Mucosa of descending colon (tissue), 3 donors: ENCODE measurements at regions not wholly inside any gene's neighbourhood (a gene's known extent, or its start where the extent isn't known, plus 50 kb on each side); places are given as distances from the start of the nearest gene placed in this dataset.

Experiments
- ATAC-seq: fragments of 200-7000 bp; cut with Tn5 transposase; one replicate; pipeline ENCODE4 v1.9.1; 2020; ENCODE audit warnings: mild to moderate bottlenecking, moderate library complexity
- DNase-seq, 3 donors: peaks; one replicate each; pipeline ENCODE4 v3.0.0-alpha.2; 2020
- H3K36me3 ChIP-seq: fragments of 200-600 bp; one replicate; pipeline ENCODE4 v1.8.0; 2021; ENCODE audit warnings: low read depth, mild to moderate bottlenecking
- H3K4me1 ChIP-seq: fragments of 200-600 bp; one replicate; pipeline ENCODE4 v1.8.0; 2021; ENCODE audit warnings: low read depth, mild to moderate bottlenecking
- H3K4me3 ChIP-seq: fragments of 200-600 bp; one replicate; pipeline ENCODE4 v1.8.0; 2021; ENCODE audit warnings: mild to moderate bottlenecking
- H3K9me3 ChIP-seq: fragments of 200-600 bp; one replicate; pipeline ENCODE4 v1.8.0; 2021; ENCODE audit warnings: mild to moderate bottlenecking
- CTCF ChIP-seq: fragments of 200-600 bp; IDR thresholded peaks from one replicate; pipeline ENCODE4 v1.8.0; 2022; ENCODE audit warnings: antibody characterized with exemption, mild to moderate bottlenecking
- intact Hi-C, 2 donors: fragments of 100-400 bp; cut with DNase I in 1 of 2; cut with micrococcal nuclease in 1 of 2; formaldehyde crosslinking; loops; one replicate each; pipeline versions ENCODE4 v1.11.0 to v1.11.1; 2022; cut with DNase I, micrococcal nuclease
- donor health status: DM: no; HTN: no; CAD: no; lungs with moderate emphysema.
- donor health status: DM: no; HTN: no; CAD: no.
- donor health status: DM: no; HTN: yes; CAD: no.

- no peaks in the 10 kb centered on the region for H3K36me3 ChIP-seq
- ATAC-seq (no peak), DNase-seq (no peak)
- H3K9me3 ChIP-seq = no peaks in the 10 kb centered on the region
- intact Hi-C loops = no loop called here
- no peak for TF ChIP-seq CTCF
- H3K4me1 ChIP-seq = no peaks in the 10 kb centered on the region
- H3K4me3 ChIP-seq = no peak overlapping the region
These were observed 125.3 kb downstream of the SIPA1L2 start for GRCh38 chr1:232504651-232505050.

- TF ChIP-seq CTCF = no peak
- Histone ChIP-seq H3K4me3 (no peak overlapping the region), H3K9me3 (no peaks in the 10 kb centered on the region), H3K4me1 (no peaks in the 10 kb centered on the region), H3K36me3 (no peaks in the 10 kb centered on the region)
- ATAC-seq (no peak), DNase-seq (no peak)
- intact Hi-C loops = no loop called here
These were observed 126.4 kb downstream of the SIPA1L2 start for GRCh38 chr1:232503497-232503896.

- H3K9me3 ChIP-seq = no peaks in the 10 kb centered on the region
- ATAC-seq = no peak
These were observed 128.1 kb downstream of the SIPA1L2 start for GRCh38 chr1:232501854-232502253.

GRCh38 chr1:232499188-232499587 lies 130.7 kb downstream of the SIPA1L2 start:
- no peak for DNase-seq
- Histone ChIP-seq H3K36me3 (no peaks in the 10 kb centered on the region), H3K9me3 (no peaks in the 10 kb centered on the region), H3K4me1 (no peaks in the 10 kb centered on the region), H3K4me3 (no peak overlapping the region)
- no peak for ATAC-seq
- intact Hi-C loops = no loop called here
- no peak for TF ChIP-seq CTCF

More at GRCh38 chr1:232501854-232502253, 128.1 kb downstream of the SIPA1L2 start:
- Histone ChIP-seq H3K4me1 (no peaks in the 10 kb centered on the region), H3K4me3 (no peak overlapping the region), H3K36me3 (no peaks in the 10 kb centered on the region)
- intact Hi-C loops = no loop called here
- no peak for DNase-seq
- no peak for TF ChIP-seq CTCF

GRCh38 chr1:232493869-232494268 lies 136.1 kb downstream of the SIPA1L2 start:
- no peak for TF ChIP-seq CTCF
- intact Hi-C loops = no loop called here
- H3K4me3 ChIP-seq = no peak overlapping the region
- H3K36me3 ChIP-seq = no peaks in the 10 kb centered on the region
- no peaks in the 10 kb centered on the region for H3K4me1 ChIP-seq
- H3K9me3 ChIP-seq = no peaks in the 10 kb centered on the region
- DNase-seq (no peak), ATAC-seq (no peak)

GRCh38 chr1:232489256-232489655 lies 140.7 kb downstream of the SIPA1L2 start:
- intact Hi-C loops = no loop called here
- H3K36me3 ChIP-seq = no peaks in the 10 kb centered on the region
- ATAC-seq (no peak), DNase-seq (no peak)
- no peaks in the 10 kb centered on the region for H3K9me3 ChIP-seq
- H3K4me3 ChIP-seq = no peak overlapping the region
- TF ChIP-seq CTCF = no peak
- no peaks in the 10 kb centered on the region for H3K4me1 ChIP-seq
